PC-3 (cell line): ENCODE measurements at regions not wholly inside any gene's neighbourhood (a gene's known extent, or its start where the extent isn't known, plus 50 kb on each side); places are given as distances from the start of the nearest gene placed in this dataset.

Source experiments
- CTCF ChIP-seq: fragments of 300-600 bp; sonication (generic); conservative IDR thresholded peaks from 2 replicates; pipeline ENCODE4 v1.5.1; 2017; ENCODE audit warnings: antibody characterized with exemption, low read depth, mild to moderate bottlenecking, low read length
- EZH2phosphoT487 ChIP-seq: fragments of 300-600 bp; sonication (generic); IDR thresholded peaks from 2 replicates; pipeline ENCODE4 v1.6.1; 2018; ENCODE audit warnings: mild to moderate bottlenecking, antibody characterized with exemption, low read length, borderline replicate concordance

- TF ChIP-seq CTCF (no peak), EZH2phosphoT487 (no peak)
These were observed 667.2 kb downstream of the GALC start for GRCh38 chr14:87325741-87326140.
